ENCODE measurements at regions not wholly inside any gene's neighbourhood (a gene's known extent, or its start where the extent isn't known, plus 50 kb on each side); places are given as distances from the start of the nearest gene placed in this dataset.

DNA sequence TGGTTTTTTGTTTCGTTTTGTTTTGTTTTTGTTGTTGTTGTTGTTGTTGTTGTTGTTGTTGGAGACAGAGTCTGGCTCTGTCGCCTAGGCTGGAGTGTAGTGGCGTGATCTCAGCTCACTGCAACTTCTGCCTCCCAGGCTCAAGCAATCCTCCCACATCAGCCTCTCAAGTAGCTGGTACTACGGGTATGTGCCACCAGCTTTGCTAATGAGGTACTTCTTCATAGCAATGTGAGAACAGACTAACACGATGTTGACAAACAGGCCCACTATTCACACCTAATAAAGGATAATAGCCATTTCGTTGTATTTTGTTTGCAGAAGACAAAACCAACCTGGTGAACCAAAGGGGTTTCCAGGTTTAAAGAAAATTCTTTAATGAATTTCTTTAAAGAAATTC, 130.9 kb downstream of the DIRAS2 start:
- DNase-seq, result no peak
- TF ChIP-seq, protein P1, sequence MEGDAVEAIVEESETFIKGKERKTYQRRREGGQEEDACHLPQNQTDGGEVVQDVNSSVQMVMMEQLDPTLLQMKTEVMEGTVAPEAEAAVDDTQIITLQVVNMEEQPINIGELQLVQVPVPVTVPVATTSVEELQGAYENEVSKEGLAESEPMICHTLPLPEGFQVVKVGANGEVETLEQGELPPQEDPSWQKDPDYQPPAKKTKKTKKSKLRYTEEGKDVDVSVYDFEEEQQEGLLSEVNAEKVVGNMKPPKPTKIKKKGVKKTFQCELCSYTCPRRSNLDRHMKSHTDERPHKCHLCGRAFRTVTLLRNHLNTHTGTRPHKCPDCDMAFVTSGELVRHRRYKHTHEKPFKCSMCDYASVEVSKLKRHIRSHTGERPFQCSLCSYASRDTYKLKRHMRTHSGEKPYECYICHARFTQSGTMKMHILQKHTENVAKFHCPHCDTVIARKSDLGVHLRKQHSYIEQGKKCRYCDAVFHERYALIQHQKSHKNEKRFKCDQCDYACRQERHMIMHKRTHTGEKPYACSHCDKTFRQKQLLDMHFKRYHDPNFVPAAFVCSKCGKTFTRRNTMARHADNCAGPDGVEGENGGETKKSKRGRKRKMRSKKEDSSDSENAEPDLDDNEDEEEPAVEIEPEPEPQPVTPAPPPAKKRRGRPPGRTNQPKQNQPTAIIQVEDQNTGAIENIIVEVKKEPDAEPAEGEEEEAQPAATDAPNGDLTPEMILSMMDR (IDR thresholded peaks at IDR 0.05), result no peak
- POLR2A ChIA-PET, result no interaction called here
- ATAC-seq, result no peak
- Mint-ChIP-seq H3K36me3 (ENCODE audit: low read depth) (no peaks in the 10 kb centered on the region), H3K27me3 (no peaks in the 10 kb centered on the region), H3K4me1 (ENCODE audit: low read depth) (no peaks in the 10 kb centered on the region), H3K27ac (no peak overlapping the region), H3K9me3 (no peaks in the 10 kb centered on the region), H3K4me3 (no peak overlapping the region)
- CTCF ChIA-PET, result no interaction called here
- intact Hi-C loops (cut with micrococcal nuclease), result no loop called here

DNA sequence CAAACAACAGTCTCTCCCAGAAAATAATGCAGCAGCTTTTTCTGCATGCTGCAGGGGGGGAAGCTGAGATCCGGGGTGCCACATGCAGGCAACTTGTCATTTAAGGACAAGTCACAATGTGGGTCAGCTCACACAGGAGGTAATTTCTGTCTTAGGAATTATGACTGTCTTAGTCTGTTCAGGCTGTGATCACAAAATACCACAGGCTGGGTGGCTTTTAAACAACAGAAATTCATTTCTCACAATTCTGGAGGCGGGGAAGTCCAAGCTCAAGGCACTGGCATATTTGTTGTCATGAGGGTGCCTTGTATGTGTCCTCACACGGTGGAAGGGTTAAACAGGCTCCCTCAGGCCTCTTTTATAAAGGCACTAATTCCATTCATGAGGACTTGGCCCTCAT, 127.7 kb downstream of the DIRAS2 start:
- Mint-ChIP-seq H3K27ac (no peak overlapping the region), H3K4me3 (no peak overlapping the region), H3K4me1 (ENCODE audit: low read depth) (no peaks in the 10 kb centered on the region), H3K27me3 (no peaks in the 10 kb centered on the region), H3K36me3 (ENCODE audit: low read depth) (no peaks in the 10 kb centered on the region), H3K9me3 (no peaks in the 10 kb centered on the region)
- TF ChIP-seq, protein P1 (IDR thresholded peaks at IDR 0.05), result no peak
- intact Hi-C loops (cut with micrococcal nuclease), result no loop called here
- CTCF ChIA-PET, result no interaction called here
- POLR2A ChIA-PET, result no interaction called here
- ATAC-seq (no peak), DNase-seq (no peak)

DNA sequence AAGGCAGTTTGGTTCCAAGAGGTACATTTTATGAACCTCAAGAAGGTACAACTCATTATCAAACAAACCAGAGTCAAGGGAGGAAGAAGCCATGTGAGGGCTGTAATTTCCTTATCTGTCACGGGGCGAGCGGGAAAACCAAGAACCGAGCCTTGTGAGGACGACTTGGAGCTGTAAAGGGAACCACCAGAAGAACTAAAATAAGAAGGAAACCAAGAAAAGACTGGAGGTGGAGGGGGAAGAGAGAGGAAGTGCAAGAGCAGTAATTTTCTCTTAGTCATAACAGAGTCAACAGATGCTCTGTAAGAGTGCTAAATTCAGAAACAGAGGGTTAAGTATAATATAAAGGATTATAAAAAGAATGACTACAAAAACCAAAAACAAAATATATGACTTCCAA, 127.1 kb downstream of the DIRAS2 start:
- intact Hi-C loops (cut with micrococcal nuclease), result no loop called here

DNA sequence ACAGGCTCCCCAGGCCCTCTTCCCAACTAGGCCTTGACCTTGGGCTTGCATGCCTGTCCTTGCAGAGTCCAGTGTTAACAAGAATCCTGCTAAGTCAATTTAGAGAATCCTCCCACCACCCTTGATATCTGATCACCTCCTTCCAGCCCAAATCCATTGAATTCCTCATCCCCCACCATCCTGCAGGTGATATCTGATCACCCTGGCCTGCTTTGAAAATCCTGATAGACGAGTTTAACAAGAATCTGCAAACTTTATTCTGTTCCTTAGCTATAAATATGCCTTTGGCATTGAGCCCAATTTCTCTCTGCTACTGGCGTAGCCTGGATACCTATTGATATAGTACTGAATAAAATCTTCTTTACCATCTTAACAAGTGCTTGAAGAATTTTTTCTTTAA, 125.5 kb downstream of the DIRAS2 start:
- ChIA-PET POLR2A (interaction anchor here (0.6 kb wide), 1 partner anchor 434 kb away, joined by 3 read pairs; no protein-coding TSS in a partner anchor), CTCF (no interaction called here)
- peaks cover 4% of the 10 kb centered on the region for H3K27me3 Mint-ChIP-seq
- H3K27ac Mint-ChIP-seq, result no peak overlapping the region
- no peaks in the 10 kb centered on the region for H3K4me1 Mint-ChIP-seq (ENCODE audit: low read depth)
- ATAC-seq (no peak), DNase-seq (no peak)
- no peak overlapping the region for H3K4me3 Mint-ChIP-seq
- H3K9me3 Mint-ChIP-seq, result no peaks in the 10 kb centered on the region
- no peaks in the 10 kb centered on the region for H3K36me3 Mint-ChIP-seq (ENCODE audit: low read depth)
- intact Hi-C loops (cut with micrococcal nuclease), result no loop called here
- TF ChIP-seq, protein P1 (IDR thresholded peaks at IDR 0.05), result no peak

More for the DNA sequence above, 127.1 kb downstream of the DIRAS2 start:
- CTCF ChIA-PET, result no interaction called here
- POLR2A ChIA-PET, result no interaction called here
- DNase-seq (no peak), ATAC-seq (no peak)
- H3K27me3 Mint-ChIP-seq, result no peaks in the 10 kb centered on the region
- no peak overlapping the region for H3K4me3 Mint-ChIP-seq
- no peaks in the 10 kb centered on the region for H3K36me3 Mint-ChIP-seq (ENCODE audit: low read depth)
- no peaks in the 10 kb centered on the region for H3K9me3 Mint-ChIP-seq
- no peak overlapping the region for H3K27ac Mint-ChIP-seq
- TF ChIP-seq, protein P1 (IDR thresholded peaks at IDR 0.05), result no peak
- H3K4me1 Mint-ChIP-seq (ENCODE audit: low read depth), result no peaks in the 10 kb centered on the region

DNA sequence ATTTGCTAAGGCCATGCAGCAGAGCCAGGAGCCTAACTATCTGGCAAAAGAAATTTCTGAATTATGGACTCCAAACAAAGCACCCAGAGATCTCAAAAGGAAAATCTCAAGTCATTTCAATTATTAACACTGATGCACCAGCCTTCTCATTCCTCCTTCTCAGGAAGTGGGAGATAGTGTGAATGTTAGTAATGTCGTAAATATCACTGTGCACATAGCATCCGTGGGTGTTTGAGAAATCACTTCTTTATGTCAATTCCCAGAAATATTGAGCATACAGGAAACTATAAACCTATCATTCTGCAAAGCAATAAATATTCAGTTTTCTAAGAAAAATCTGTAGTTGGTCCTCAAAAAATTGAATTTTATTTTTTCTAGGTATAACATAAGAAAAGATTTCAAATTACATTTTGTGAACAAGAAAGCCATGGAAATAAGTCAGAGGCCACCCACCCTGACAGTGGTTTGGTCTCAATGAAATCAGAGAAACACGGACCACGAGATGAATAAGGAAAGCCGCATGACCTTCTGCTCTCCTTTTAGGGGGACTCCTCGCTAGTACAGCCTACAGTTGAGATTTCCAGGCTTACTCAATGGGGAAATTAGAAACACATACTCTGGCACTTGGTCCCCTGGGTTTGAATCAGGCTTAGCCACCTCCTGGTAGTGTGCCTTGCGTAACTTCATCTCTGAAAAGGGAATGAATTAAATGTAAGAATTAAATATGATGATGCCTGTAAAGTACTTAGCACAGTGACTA, 120.6 kb downstream of the DIRAS2 start:
- ChIA-PET POLR2A (no interaction called here), CTCF (no interaction called here)
- ATAC-seq (no peak), DNase-seq (no peak)
- Mint-ChIP-seq H3K4me1 (ENCODE audit: low read depth) (no peaks in the 10 kb centered on the region), H3K27me3 (peaks cover 14% of the 10 kb centered on the region), H3K36me3 (ENCODE audit: low read depth) (no peaks in the 10 kb centered on the region), H3K27ac (no peak overlapping the region), H3K9me3 (no peaks in the 10 kb centered on the region), H3K4me3 (no peak overlapping the region)
- intact Hi-C loops (cut with micrococcal nuclease), result no loop called here
- TF ChIP-seq, protein P1 (IDR thresholded peaks at IDR 0.05), result no peak

All from activated CD8-positive, alpha-beta T cell treated with anti-CD3 and anti-CD28 coated beads for 36 hours (primary cell).